DMS53 (cell line): ENCODE measurements at regions not wholly inside any gene's neighbourhood (a gene's known extent, or its start where the extent isn't known, plus 50 kb on each side); places are given as distances from the start of the nearest gene placed in this dataset.

Experiments
- DNase-seq: peaks from one replicate; lab custom pipeline; 2025; lab: John Stamatoyannopoulos, UW

DNA sequence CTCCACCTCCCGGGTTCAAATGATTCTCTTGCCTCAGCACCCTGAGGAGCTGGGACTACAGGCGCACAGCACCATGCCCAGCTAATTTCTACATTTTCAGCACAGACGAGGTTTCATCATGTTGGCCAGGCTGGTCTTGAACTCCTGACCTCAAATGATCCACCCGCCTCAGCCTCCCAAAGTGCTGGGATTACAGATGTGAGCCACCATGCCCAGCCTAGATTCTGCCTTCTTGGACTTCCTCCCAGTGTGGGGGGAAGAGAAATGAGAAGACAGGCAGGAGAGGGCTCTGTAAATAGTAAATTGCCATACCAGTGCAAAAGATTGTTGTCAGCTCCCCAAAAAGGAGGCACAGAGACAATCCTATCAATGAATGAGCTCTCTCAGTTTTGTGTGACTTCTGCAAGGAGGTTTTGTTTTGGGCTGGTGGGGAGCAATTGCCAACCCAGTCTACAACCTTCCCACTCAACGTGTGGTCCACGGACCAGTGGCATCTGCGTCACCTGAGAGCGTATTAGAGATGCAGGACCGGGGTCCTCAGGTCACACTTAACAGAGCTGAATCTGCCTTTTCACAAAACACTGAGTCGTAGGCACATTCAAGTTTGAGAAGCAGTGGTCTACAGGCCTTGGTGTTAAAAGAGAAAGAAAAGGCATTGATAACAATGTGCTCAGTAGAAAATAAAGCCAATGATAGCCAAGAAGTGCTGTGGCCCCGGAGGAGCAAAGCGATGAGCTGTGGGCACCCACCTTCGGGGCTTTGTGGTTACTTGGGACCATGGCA lies 78.1 kb downstream of the MYCN start:
- DNase-seq: no peak

GRCh38 chr2:16016282-16016681 lies 75.9 kb downstream of the MYCN start:
- DNase-seq: no peak

DNA sequence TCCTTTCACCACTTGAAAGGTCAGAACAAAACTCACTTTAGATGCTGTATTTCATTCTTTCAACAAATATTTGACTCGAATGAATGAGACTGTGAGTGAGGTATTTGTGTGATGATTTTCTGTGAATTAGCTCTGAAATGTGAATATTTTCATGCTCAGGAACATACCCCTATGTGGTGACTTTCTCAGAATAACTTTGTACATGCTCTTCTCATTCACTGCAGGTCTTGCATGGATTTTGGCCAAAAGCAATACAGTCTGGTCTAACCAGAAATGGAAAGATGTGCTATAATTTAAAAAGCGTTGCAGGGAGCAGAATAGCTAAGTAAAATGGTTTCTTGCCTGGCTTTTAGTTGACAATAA lies 75.5 kb downstream of the MYCN start:
- DNase-seq: no peak

GRCh38 chr2:16015210-16015902 lies 75.0 kb downstream of the MYCN start:
- no peak for DNase-seq

DNA sequence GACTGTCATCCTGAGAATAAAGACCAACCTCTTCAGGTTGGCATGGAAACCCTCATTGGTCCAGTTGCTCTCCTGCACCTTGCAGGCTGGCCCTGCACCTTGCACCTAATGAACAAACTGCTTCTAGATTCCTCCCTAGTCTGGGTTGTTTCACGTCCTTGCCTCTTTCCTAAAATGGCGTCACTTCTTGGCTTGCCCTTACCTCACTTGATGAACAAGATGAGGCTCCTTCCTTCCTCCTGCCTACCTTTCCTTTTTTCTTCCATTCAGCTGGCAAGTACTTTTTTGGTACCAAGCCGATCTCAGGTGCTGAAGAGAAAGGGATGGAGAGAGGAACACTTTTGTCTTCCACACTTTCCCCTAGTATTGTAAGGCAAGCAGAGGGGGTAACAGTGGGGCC lies 74.5 kb downstream of the MYCN start:
- peak; percentile 60 for DNase-seq

GRCh38 chr2:16014041-16014787 lies 73.9 kb downstream of the MYCN start:
- peak; percentile 84 for DNase-seq

GRCh38 chr2:16013359-16013911 lies 73.1 kb downstream of the MYCN start:
- DNase-seq: no peak

DNA sequence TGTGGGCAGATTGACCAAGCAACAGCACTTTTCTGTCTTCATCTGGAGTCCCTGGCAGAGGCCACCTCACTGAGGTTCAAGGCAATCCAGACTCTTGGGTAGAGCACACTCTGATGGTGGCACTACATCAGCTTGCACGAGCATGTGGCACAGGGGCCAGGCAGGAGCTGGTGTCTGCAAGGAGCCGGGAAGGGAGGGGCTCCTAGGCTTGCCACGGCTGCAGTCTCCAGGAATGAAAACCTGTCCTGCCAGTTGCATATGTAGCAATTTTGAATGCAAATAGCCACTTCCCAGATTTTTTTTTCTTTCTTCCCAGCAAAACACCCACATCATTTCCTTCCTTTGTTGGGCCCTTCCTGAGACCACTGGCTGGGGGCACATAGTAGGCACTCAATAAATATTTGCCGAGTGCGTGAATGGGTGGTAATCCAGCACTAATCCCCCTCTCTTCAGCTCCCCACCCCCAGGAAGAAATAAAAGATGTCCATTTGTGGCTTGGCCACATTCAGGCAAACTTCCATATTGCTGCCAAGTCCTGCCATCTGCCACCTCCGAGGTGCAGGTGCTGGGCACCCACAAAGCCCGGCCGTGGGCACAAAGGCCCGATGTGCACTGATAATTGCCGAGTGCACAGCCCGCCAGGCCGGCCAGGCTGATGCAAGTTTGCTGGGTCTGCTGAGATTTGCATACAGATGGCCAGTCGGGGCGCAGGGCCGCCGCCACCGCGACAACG lies 72.4 kb downstream of the MYCN start:
- DNase-seq: peak; percentile 92

GRCh38 chr2:16012029-16012596 lies 71.8 kb downstream of the MYCN start:
- no peak for DNase-seq

GRCh38 chr2:16011621-16011960 lies 71.2 kb downstream of the MYCN start:
- DNase-seq: no peak

GRCh38 chr2:16010951-16011620 lies 70.7 kb downstream of the MYCN start:
- no peak for DNase-seq

DNA sequence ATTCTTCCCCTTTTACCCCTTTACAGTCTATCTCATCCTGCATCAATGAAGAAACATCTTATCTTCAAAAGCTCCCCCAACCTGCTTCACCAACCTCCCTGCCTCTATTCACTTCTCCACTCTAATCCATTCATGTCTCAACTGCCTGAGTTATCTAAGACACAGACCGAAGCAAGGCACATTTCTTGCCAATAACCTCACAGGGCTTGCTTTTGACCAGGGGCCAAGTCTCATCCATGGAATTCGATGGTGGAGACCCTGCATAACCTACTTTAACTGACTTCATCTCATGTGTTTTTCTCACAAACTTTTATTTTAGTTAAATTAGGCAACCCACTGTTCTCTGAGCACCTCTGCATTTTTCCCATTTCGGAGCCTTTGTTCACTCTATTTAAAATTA lies 69.7 kb downstream of the MYCN start:
- no peak for DNase-seq

GRCh38 chr2:16009560-16009959 lies 69.2 kb downstream of the MYCN start:
- DNase-seq: no peak

- no peak for DNase-seq
Observed at GRCh38 chr2:16008856-16009255, 68.5 kb downstream of the MYCN start.

- no peak for DNase-seq
Observed at GRCh38 chr2:16008331-16008850, 68.0 kb downstream of the MYCN start.

DNA sequence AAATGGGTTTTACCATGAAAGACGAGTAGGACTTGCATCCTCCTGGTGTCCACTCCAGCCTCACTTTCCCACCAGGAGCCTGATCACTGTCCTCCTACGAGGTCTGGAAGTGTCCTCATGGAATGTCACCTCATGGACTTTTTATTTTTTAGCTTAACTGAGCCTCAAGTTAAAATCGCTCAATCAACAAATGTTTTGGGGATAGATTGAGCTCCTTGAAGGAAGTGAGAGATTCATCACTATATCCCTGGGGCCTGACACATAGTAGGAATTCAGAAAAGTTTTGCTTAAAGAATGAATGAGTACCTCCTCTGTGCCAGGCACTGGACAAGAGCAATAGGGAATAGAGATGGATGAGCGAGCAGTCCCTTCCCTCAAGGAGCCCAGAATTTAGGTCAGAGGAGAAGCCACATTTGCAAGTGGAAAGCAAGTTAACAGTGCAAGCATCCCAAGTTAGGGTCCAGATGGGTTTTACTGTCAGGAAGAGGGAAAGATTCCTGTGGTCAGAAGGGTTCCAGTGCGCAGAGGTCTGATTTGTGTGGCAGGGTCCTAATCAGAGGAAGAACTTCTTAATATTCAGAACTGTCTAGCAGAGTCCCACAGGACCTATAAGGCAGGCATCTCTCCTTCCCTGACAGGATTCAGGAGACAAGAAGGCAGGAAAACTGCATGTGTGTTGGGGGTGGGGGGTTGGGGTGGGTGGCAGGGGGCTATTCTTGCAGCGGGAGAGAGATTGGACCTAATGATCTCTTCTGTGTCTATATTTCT lies 67.0 kb downstream of the MYCN start:
- no peak for DNase-seq

DNA sequence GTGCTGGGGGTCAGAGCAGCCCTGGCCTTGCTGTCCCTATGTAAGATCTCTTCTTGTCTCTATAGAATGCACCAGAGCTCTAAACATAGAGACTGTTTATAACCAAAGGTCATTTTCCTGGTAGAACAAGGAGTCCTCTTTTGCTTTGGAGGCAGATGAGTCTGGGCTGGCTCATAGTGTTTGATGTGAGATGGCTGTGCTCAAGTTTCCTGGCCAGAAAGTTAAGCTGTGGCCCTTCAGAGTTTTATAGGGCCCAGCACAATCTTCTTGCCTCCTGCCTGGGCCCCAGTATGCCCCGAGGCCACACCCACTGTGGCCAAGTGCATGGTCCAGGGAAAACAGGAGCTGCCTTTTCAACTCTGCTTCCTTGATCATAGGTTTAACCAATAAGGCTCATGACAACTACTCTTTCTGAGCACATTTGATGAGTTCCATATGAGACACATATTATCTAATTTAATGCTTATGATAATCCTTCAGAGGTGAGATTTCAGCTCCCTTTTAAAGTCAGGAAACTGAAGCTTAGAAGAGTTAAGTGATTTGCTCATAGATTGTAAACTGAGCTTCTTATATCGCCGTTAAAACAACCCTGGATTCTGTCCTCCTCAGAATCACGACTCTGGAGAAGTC lies 66.3 kb downstream of the MYCN start:
- DNase-seq: peak; percentile 68

- DNase-seq: peak; percentile 90
Observed at GRCh38 chr2:16005816-16006536, 65.6 kb downstream of the MYCN start.

- no peak for DNase-seq
Observed at GRCh38 chr2:16005389-16005788, 65.0 kb downstream of the MYCN start.
